HEK293 (cell line): ENCODE measurements at regions not wholly inside any gene's neighbourhood (a gene's known extent, or its start where the extent isn't known, plus 50 kb on each side); places are given as distances from the start of the nearest gene placed in this dataset.

Experiments
- CTCF ChIP-seq: fragments of 450-650 bp; formaldehyde crosslinking; IDR thresholded peaks from 2 replicates; pipeline ENCODE4 v1.5.1; 2016; ENCODE audit warnings: missing biosample characterization, missing genetic modification characterization
- GLI2 ChIP-seq: fragments of 450-650 bp; formaldehyde crosslinking; IDR thresholded peaks from 2 replicates; pipeline ENCODE4; 2017; ENCODE audit warnings: missing biosample characterization, missing genetic modification characterization, low read depth, borderline replicate concordance
- KLF16 ChIP-seq: fragments of 450-650 bp; formaldehyde crosslinking; IDR thresholded peaks from 2 replicates; pipeline ENCODE4 v1.5.1; 2017; ENCODE audit warnings: missing biosample characterization, missing genetic modification characterization
- ZFP69B ChIP-seq: fragments of 450-650 bp; formaldehyde crosslinking; IDR thresholded peaks from 2 replicates; pipeline ENCODE4 v1.5.1; 2016; ENCODE audit warnings: missing biosample characterization, missing genetic modification characterization
- ZNF138 ChIP-seq: fragments of 450-650 bp; formaldehyde crosslinking; IDR thresholded peaks from 2 replicates; pipeline ENCODE4 v1.5.1; 2016; ENCODE audit warnings: missing biosample characterization, missing genetic modification characterization, borderline replicate concordance
- ZNF416 ChIP-seq: fragments of 450-650 bp; formaldehyde crosslinking; IDR thresholded peaks from 2 replicates; pipeline ENCODE4 v1.5.1; 2016; ENCODE audit warnings: missing biosample characterization, missing genetic modification characterization
- TF ChIP-seq, protein P1 (sequence below): fragments of 450-650 bp; formaldehyde crosslinking; IDR thresholded peaks from 2 replicates; pipeline ENCODE4 v1.5.1; 2016; ENCODE audit warnings: missing biosample characterization, missing genetic modification characterization
- TF ChIP-seq, protein P2 (sequence below): IDR thresholded peaks from 2 replicates; pipeline ENCODE4 v1.6.1; 2011; ENCODE audit warnings: mild to moderate bottlenecking, low read depth, low read length, borderline replicate concordance

DNA sequence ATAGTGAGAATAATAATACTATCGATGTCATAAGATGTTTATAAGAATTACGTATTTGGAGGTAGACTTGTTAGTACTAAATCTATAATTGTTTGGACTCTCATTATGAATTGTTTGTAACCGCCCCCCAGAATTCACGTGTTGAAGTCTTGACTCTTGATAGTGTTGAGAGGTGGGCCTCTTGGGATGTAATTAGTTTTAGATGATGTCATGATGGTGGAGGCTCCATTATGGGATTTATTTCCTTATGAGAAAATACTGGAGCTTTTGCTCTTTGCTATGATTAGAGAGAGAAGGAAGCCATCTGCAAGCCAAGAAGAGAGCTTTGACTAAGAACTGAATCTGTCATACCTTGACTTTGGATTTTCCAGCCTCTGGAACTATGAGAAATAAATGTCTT is 142.2 kb downstream of the PRDM9 start:
- no peak for TF ChIP-seq CTCF (tag by site-specific recombination)
- TF ChIP-seq ZNF416 (tag by site-specific recombination), result no peak
- TF ChIP-seq, protein P1, sequence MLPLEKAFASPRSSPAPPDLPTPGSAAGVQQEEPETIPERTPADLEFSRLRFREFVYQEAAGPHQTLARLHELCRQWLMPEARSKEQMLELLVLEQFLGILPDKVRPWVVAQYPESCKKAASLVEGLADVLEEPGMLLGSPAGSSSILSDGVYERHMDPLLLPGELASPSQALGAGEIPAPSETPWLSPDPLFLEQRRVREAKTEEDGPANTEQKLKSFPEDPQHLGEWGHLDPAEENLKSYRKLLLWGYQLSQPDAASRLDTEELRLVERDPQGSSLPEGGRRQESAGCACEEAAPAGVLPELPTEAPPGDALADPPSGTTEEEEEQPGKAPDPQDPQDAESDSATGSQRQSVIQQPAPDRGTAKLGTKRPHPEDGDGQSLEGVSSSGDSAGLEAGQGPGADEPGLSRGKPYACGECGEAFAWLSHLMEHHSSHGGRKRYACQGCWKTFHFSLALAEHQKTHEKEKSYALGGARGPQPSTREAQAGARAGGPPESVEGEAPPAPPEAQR, result no peak
- TF ChIP-seq ZNF138, result no peak
- TF ChIP-seq, protein P2, sequence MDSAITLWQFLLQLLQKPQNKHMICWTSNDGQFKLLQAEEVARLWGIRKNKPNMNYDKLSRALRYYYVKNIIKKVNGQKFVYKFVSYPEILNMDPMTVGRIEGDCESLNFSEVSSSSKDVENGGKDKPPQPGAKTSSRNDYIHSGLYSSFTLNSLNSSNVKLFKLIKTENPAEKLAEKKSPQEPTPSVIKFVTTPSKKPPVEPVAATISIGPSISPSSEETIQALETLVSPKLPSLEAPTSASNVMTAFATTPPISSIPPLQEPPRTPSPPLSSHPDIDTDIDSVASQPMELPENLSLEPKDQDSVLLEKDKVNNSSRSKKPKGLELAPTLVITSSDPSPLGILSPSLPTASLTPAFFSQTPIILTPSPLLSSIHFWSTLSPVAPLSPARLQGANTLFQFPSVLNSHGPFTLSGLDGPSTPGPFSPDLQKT, result no peak
- no peak for TF ChIP-seq KLF16 (tag by site-specific recombination)
- no peak for TF ChIP-seq GLI2 (tag by site-specific recombination)
- no peak for TF ChIP-seq ZFP69B (tag by site-specific recombination)
